ENCODE measurements at regions not wholly inside any gene's neighbourhood (a gene's known extent, or its start where the extent isn't known, plus 50 kb on each side); places are given as distances from the start of the nearest gene placed in this dataset.

GRCh38 chr12:33828326-33828725 lies 194.0 kb upstream of the ALG10 start:
- Mint-ChIP-seq H3K4me1 (no peaks in the 10 kb centered on the region), H3K36me3 (ENCODE audit: low read depth) (no peaks in the 10 kb centered on the region), H3K4me3 (no peak overlapping the region), H3K27ac (no peak overlapping the region), H3K27me3 (ENCODE audit: insufficient read depth) (no peaks in the 10 kb centered on the region), H3K9me3 (no peaks in the 10 kb centered on the region)
- no peaks in the 10 kb centered on the region for H3K9me3 ChIP-seq (ENCODE audit: control insufficient read depth, low read length)
- H3K36me3 ChIP-seq (ENCODE audit: control insufficient read depth, insufficient read depth, low read length): no peaks in the 10 kb centered on the region
- H3K27me3 ChIP-seq (ENCODE audit: control insufficient read depth, insufficient read depth, low read length, poor library complexity, severe bottlenecking): no peaks in the 10 kb centered on the region
- H3K27ac ChIP-seq (ENCODE audit: low read depth, low read length): no peak overlapping the region
- WGBS, 2 experiments (ENCODE audit: insufficient coverage in 1 of 2, insufficient read length in 1 of 2): 88% methylated on average over 1 of the region's 1 CpG; no CpG with 5 or more reads in 1 of the 2 experiments
- no peak for DNase-seq
- H3K9ac ChIP-seq (ENCODE audit: extremely low read depth, low read length, poor library complexity, severe bottlenecking): no peak overlapping the region
- H3K4me1 ChIP-seq (ENCODE audit: control insufficient read depth, insufficient read depth, low read length): no peaks in the 10 kb centered on the region
- no peak overlapping the region for H3K4me3 ChIP-seq (ENCODE audit: low read length)
- TF ChIP-seq, protein P1, sequence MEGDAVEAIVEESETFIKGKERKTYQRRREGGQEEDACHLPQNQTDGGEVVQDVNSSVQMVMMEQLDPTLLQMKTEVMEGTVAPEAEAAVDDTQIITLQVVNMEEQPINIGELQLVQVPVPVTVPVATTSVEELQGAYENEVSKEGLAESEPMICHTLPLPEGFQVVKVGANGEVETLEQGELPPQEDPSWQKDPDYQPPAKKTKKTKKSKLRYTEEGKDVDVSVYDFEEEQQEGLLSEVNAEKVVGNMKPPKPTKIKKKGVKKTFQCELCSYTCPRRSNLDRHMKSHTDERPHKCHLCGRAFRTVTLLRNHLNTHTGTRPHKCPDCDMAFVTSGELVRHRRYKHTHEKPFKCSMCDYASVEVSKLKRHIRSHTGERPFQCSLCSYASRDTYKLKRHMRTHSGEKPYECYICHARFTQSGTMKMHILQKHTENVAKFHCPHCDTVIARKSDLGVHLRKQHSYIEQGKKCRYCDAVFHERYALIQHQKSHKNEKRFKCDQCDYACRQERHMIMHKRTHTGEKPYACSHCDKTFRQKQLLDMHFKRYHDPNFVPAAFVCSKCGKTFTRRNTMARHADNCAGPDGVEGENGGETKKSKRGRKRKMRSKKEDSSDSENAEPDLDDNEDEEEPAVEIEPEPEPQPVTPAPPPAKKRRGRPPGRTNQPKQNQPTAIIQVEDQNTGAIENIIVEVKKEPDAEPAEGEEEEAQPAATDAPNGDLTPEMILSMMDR (conservative IDR thresholded peaks at IDR 0.05): no peak

DNA sequence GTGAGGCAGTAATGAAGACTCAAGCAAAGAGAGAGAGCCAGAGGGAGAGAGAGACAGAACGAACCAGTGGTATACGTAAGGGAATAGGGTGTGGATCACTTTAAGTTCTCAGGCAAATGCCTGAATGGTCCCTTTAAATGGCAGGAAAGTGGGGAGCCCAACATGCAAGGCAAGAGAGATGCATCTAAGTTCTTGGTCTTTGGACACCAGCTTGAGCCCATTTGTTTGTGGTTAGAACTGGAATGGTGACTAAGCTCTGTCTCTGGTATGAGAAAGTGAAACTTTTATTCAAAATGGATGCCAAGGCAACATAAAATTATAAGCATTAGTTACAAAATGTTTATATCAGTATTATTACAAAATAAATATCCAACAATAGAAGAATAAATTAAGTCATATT lies 192.2 kb upstream of the ALG10 start:
- DNase-seq: no peak
- Mint-ChIP-seq H3K36me3 (ENCODE audit: low read depth) (no peaks in the 10 kb centered on the region), H3K4me1 (no peaks in the 10 kb centered on the region), H3K9me3 (no peaks in the 10 kb centered on the region), H3K27ac (no peak overlapping the region), H3K4me3 (no peak overlapping the region), H3K27me3 (ENCODE audit: insufficient read depth) (no peaks in the 10 kb centered on the region)
- Histone ChIP-seq H3K27ac (ENCODE audit: low read depth, low read length) (no peak overlapping the region), H3K9ac (ENCODE audit: extremely low read depth, low read length, poor library complexity, severe bottlenecking) (no peak overlapping the region), H3K4me3 (ENCODE audit: low read length) (no peak overlapping the region), H3K9me3 (ENCODE audit: control insufficient read depth, low read length) (no peaks in the 10 kb centered on the region), H3K36me3 (ENCODE audit: control insufficient read depth, insufficient read depth, low read length) (no peaks in the 10 kb centered on the region), H3K27me3 (ENCODE audit: control insufficient read depth, insufficient read depth, low read length, poor library complexity, severe bottlenecking) (no peaks in the 10 kb centered on the region), H3K4me1 (ENCODE audit: control insufficient read depth, insufficient read depth, low read length) (no peaks in the 10 kb centered on the region)
- 84% methylated on average over 2 of the region's 2 CpGs; no CpG with 5 or more reads in 1 of the 2 experiments for WGBS, 2 experiments (ENCODE audit: insufficient coverage in 1 of 2, insufficient read length in 1 of 2)
- TF ChIP-seq, protein P1 (conservative IDR thresholded peaks at IDR 0.05): no peak

DNA sequence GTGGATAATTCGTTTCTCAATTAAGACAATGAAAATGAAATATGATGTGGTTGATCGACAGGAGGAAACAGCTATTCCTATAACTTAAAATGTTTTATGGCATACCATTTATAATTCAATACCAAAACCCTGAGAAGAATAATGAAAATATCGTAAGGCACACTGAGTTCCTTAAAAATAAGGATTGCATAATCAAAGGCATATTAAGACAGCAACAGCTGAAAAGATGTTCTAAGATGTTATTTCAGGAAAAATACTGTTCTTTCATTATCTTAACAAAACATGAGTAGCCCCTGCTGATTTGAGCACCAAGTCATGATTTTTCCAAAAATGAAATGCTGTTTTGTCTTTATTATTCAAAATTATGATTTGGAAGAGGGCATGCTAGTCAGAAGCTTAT lies 189.4 kb upstream of the ALG10 start:
- no peak overlapping the region for H3K9ac ChIP-seq (ENCODE audit: extremely low read depth, low read length, poor library complexity, severe bottlenecking)
- H3K27ac Mint-ChIP-seq: no peak overlapping the region
- no peaks in the 10 kb centered on the region for H3K36me3 Mint-ChIP-seq (ENCODE audit: low read depth)
- H3K27me3 Mint-ChIP-seq (ENCODE audit: insufficient read depth): no peaks in the 10 kb centered on the region
- H3K36me3 ChIP-seq (ENCODE audit: control insufficient read depth, insufficient read depth, low read length): no peaks in the 10 kb centered on the region
- H3K4me1 ChIP-seq (ENCODE audit: control insufficient read depth, insufficient read depth, low read length): no peaks in the 10 kb centered on the region
- no peak overlapping the region for H3K4me3 ChIP-seq (ENCODE audit: low read length)
- H3K9me3 Mint-ChIP-seq: peaks cover 2% of the 10 kb centered on the region
- H3K4me3 Mint-ChIP-seq: no peak overlapping the region
- no peak overlapping the region for H3K27ac ChIP-seq (ENCODE audit: low read depth, low read length)
- H3K9me3 ChIP-seq (ENCODE audit: control insufficient read depth, low read length): no peaks in the 10 kb centered on the region
- 52% methylated on average over 2 of the region's 3 CpGs; no CpG with 5 or more reads in 1 of the 2 experiments for WGBS, 2 experiments (ENCODE audit: insufficient coverage in 1 of 2, insufficient read length in 1 of 2)
- no peaks in the 10 kb centered on the region for H3K27me3 ChIP-seq (ENCODE audit: control insufficient read depth, insufficient read depth, low read length, poor library complexity, severe bottlenecking)
- no peak for DNase-seq
- TF ChIP-seq, protein P1 (conservative IDR thresholded peaks at IDR 0.05): no peak
- H3K4me1 Mint-ChIP-seq: no peaks in the 10 kb centered on the region
